ENCODE measurements at regions not wholly inside any gene's neighbourhood (a gene's known extent, or its start where the extent isn't known, plus 50 kb on each side); places are given as distances from the start of the nearest gene placed in this dataset.

DNA sequence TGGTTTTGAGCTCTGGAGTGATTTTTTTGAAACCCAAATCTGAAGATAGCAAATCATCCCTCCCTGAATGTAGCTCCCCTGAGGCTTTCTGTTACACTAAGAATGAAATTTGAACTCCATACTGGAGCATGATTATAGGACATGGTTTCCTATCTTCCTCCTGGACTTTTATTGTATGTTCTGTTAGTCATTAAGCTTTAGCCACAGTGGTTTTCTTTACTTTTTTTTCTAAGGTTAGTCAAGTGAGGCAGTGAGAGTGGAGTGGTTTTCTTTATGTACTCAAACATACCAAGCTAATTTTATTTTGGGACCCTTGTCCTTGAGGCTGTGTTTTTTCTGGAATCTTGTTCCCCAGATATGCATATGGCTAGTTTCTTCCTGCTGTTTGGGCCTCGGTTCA is 55.2 kb upstream of the FRMD4B start:
- TF ChIP-seq, protein P1, sequence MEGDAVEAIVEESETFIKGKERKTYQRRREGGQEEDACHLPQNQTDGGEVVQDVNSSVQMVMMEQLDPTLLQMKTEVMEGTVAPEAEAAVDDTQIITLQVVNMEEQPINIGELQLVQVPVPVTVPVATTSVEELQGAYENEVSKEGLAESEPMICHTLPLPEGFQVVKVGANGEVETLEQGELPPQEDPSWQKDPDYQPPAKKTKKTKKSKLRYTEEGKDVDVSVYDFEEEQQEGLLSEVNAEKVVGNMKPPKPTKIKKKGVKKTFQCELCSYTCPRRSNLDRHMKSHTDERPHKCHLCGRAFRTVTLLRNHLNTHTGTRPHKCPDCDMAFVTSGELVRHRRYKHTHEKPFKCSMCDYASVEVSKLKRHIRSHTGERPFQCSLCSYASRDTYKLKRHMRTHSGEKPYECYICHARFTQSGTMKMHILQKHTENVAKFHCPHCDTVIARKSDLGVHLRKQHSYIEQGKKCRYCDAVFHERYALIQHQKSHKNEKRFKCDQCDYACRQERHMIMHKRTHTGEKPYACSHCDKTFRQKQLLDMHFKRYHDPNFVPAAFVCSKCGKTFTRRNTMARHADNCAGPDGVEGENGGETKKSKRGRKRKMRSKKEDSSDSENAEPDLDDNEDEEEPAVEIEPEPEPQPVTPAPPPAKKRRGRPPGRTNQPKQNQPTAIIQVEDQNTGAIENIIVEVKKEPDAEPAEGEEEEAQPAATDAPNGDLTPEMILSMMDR (IDR thresholded peaks at IDR 0.05) = no peak
- TF ChIP-seq POLR2A (IDR thresholded peaks at IDR 0.05) = no peak
